PC-9 (cell line): ENCODE measurements at regions not wholly inside any gene's neighbourhood (a gene's known extent, or its start where the extent isn't known, plus 50 kb on each side); places are given as distances from the start of the nearest gene placed in this dataset.
"Not testable (repeated sequence)": the region's sequence is repeated elsewhere in the genome, so short reads cannot be mapped to it uniquely, and the experiment has no call there.

Source experiments
- BruUV-seq: library from RNA; stranded (reverse); fragments of 400-500 nt; replicated peaks from 2 replicates; lab custom pipeline; 2021; lab: Mats Ljungman, UMichigan
- CTCF ChIA-PET: fragments of 300-600 bp; sonication (Branson Sonifier 250); formaldehyde crosslinking; loops from one replicate; lab custom pipeline; 2022; ENCODE audit warnings: antibody characterized with exemption; lab: Charles Lee
- POLR2A ChIA-PET: fragments of 300-600 bp; sonication (Branson Sonifier 250); formaldehyde crosslinking; loops from one replicate; lab custom pipeline; 2022; ENCODE audit warnings: antibody characterized with exemption; ENCODE audit not compliant: unreplicated experiment; lab: Charles Lee
- DNase-seq, 2 experiments: peaks; one replicate each; pipeline versions ENCODE4 v3.0.0 to v3.0.0-alpha.2; 2015 to 2022; ENCODE audit warnings: mixed read lengths in 1 of 2
- H2AFZ ChIP-seq: fragments of 200-600 bp; sonication (generic); 2 replicates; pipeline ENCODE4 v1.8.1; 2017; ENCODE audit warnings: antibody characterized with exemption
- H3F3A ChIP-seq: fragments of 200-600 bp; sonication (generic); 2 replicates; pipeline ENCODE4 v1.8.1; 2017; ENCODE audit warnings: antibody characterized with exemption, mild to moderate bottlenecking, low read depth; ENCODE audit not compliant: insufficient read depth
- H3K27ac ChIP-seq: fragments of 200-600 bp; sonication (generic); 2 replicates; pipeline ENCODE4 v1.6.1; 2016; ENCODE audit warnings: mixed run types
- H3K27me3 ChIP-seq: fragments of 200-600 bp; sonication (generic); 2 replicates; pipeline ENCODE4 v1.6.1; 2016; ENCODE audit warnings: low read depth, mixed run types; ENCODE audit not compliant: insufficient read depth
- H3K36me3 ChIP-seq: fragments of 200-600 bp; sonication (generic); 2 replicates; pipeline ENCODE4 v1.6.1; 2016; ENCODE audit warnings: low read depth, mixed run types
- H3K4me1 ChIP-seq: fragments of 200-600 bp; sonication (generic); replicated peaks from 2 replicates; pipeline ENCODE4 v1.6.1; 2016; ENCODE audit warnings: mixed run types; ENCODE audit not compliant: insufficient read depth
- H3K4me2 ChIP-seq: fragments of 200-600 bp; sonication (generic); 2 replicates; pipeline ENCODE4 v1.6.1; 2017; ENCODE audit warnings: mixed run types
- H3K4me3 ChIP-seq: fragments of 200-600 bp; sonication (generic); 2 replicates; pipeline ENCODE4 v1.6.1; 2016; ENCODE audit warnings: mixed run types
- H3K79me2 ChIP-seq: fragments of 200-600 bp; sonication (generic); 2 replicates; pipeline ENCODE4 v1.6.1; 2017; ENCODE audit warnings: low read depth, mixed run types
- H3K9me2 ChIP-seq: fragments of 200-600 bp; sonication (generic); 2 replicates; pipeline ENCODE4 v1.8.1; 2017; ENCODE audit warnings: mild to moderate bottlenecking; ENCODE audit not compliant: insufficient read depth
- H3K9me3 ChIP-seq: fragments of 200-600 bp; sonication (generic); 2 replicates; pipeline ENCODE4 v1.8.1; 2016; ENCODE audit warnings: low read depth; ENCODE audit not compliant: insufficient read depth
- H4K20me1 ChIP-seq: fragments of 200-600 bp; sonication (generic); 2 replicates; pipeline ENCODE4 v1.8.1; 2017; ENCODE audit not compliant: insufficient read depth
- CTCF ChIP-seq: fragments of 200-600 bp; sonication (generic); conservative IDR thresholded peaks from 2 replicates; pipeline ENCODE4 v1.6.1; 2017; ENCODE audit warnings: mixed run types, antibody characterized with exemption, mild to moderate bottlenecking, moderate library complexity
- EZH2 ChIP-seq: fragments of 200-600 bp; sonication (generic); IDR thresholded peaks from 2 replicates; pipeline ENCODE4 v1.8.0; 2017; ENCODE audit warnings: antibody characterized with exemption, low read depth
- intact Hi-C: fragments of 100-400 bp; cut with micrococcal nuclease; formaldehyde crosslinking; loops from one replicate; pipeline ENCODE4 v1.10.0; 2022; ENCODE audit not compliant: unreplicated experiment

- no peak overlapping the region for H3K4me3 ChIP-seq
- intact Hi-C loops: no loop called here
Observed at GRCh38 chr12:78278706-78279190, 448.1 kb downstream of the NAV3 start.

DNA sequence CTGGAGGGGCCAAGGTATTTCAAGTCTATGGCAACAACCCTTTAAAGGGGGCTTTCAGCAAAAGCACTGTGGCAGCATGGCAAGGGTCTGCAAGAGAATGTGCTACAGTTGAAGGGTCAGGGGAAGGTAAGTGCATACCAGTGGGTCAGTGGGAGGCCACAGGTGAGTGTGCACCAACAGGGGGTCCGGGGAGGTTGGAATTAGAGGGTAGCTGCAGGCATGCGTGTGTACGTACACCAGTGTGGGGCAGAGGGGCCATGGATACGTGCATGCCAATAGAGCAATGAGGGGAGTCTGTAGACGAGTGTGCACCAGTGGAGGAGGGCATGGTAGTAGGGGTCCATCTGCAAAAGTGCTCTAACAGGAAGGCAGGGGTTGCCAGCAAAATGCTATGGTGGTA, 448.9 kb downstream of the NAV3 start:
- DNase-seq: no peak
- Histone ChIP-seq H3K4me2 (no peak overlapping the region), H3K9me2 (no peaks in the 10 kb centered on the region), H3K4me1 (no peaks in the 10 kb centered on the region), H3K4me3 (no peak overlapping the region), H4K20me1 (no peaks in the 10 kb centered on the region), H3K9me3 (no peaks in the 10 kb centered on the region), H3F3A (no peaks in the 10 kb centered on the region), H3K79me2 (no peaks in the 10 kb centered on the region), H3K27ac (no peak overlapping the region), H3K36me3 (no peaks in the 10 kb centered on the region), H2AFZ (no peak overlapping the region), H3K27me3 (no peaks in the 10 kb centered on the region)
- BruUV-seq: no TSS peak
- POLR2A ChIA-PET: no interaction called here
- intact Hi-C loops: no loop called here
- TF ChIP-seq EZH2 (no peak), CTCF (no peak)
- CTCF ChIA-PET: no interaction called here

More at GRCh38 chr12:78278706-78279190, 448.1 kb downstream of the NAV3 start:
- no peaks in the 10 kb centered on the region for H3K9me3 ChIP-seq
- no peaks in the 10 kb centered on the region for H3K27me3 ChIP-seq
- H3K4me2 ChIP-seq: no peak overlapping the region
- POLR2A ChIA-PET: no interaction called here
- CTCF ChIA-PET: no interaction called here
- H3K79me2 ChIP-seq: no peaks in the 10 kb centered on the region
- H3K9me2 ChIP-seq: no peaks in the 10 kb centered on the region
- BruUV-seq: no TSS peak
- no peak overlapping the region for H3K27ac ChIP-seq
- H3K4me1 ChIP-seq: no peaks in the 10 kb centered on the region
- no peaks in the 10 kb centered on the region for H3K36me3 ChIP-seq
- no peak for TF ChIP-seq EZH2
- TF ChIP-seq CTCF: no peak
- H4K20me1 ChIP-seq: no peaks in the 10 kb centered on the region
- H3F3A ChIP-seq: no peaks in the 10 kb centered on the region
- no peak overlapping the region for H2AFZ ChIP-seq
- DNase-seq: no peak

DNA sequence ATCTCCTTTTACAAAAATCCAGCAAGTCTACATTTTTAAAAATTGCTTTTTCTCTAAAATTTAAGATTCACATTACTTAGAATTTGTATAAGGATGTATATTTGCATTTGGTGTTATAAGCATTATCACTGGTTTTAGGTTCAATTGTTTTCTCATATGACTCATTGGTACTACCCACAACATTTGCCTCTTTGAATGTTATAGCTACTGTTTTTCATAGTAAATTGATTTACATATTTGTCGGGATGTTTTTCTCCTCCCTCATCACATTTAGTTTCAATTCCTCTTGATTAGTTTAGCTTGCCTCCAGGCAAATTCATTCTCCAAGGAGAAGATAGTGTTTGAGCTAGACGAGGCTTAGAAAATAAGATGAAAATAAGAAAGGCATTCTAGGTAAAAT, 450.4 kb downstream of the NAV3 start:
- H3K9me3 ChIP-seq, H3K27me3 ChIP-seq, CTCF ChIA-PET, H3K9me2 ChIP-seq, intact Hi-C loops, BruUV-seq, H3K79me2 ChIP-seq, H3K4me3 ChIP-seq, H4K20me1 ChIP-seq, POLR2A ChIA-PET, H2AFZ ChIP-seq, H3K36me3 ChIP-seq, H3K4me2 ChIP-seq, DNase-seq, H3K27ac ChIP-seq, H3F3A ChIP-seq, H3K4me1 ChIP-seq: not testable (repeated sequence)

- H3F3A ChIP-seq: no peaks in the 10 kb centered on the region
- no TSS peak for BruUV-seq
- DNase-seq: no peak
- H3K4me1 ChIP-seq: no peaks in the 10 kb centered on the region
- no peak overlapping the region for H3K4me2 ChIP-seq
- H3K4me3 ChIP-seq: no peak overlapping the region
- CTCF ChIA-PET: no interaction called here
- H4K20me1 ChIP-seq: no peaks in the 10 kb centered on the region
- no peak overlapping the region for H3K27ac ChIP-seq
- no peaks in the 10 kb centered on the region for H3K79me2 ChIP-seq
- H3K9me2 ChIP-seq: no peaks in the 10 kb centered on the region
- H3K9me3 ChIP-seq: no peaks in the 10 kb centered on the region; the same call in 1 of the 2 replicates
- POLR2A ChIA-PET: no interaction called here
- intact Hi-C loops: no loop called here
- no peaks in the 10 kb centered on the region for H3K36me3 ChIP-seq
- no peak for TF ChIP-seq CTCF
- TF ChIP-seq EZH2: no peak
- no peak overlapping the region for H2AFZ ChIP-seq
- H3K27me3 ChIP-seq: no peaks in the 10 kb centered on the region
Observed at GRCh38 chr12:78284417-78284816, 453.7 kb downstream of the NAV3 start.
